ENCODE measurements at regions not wholly inside any gene's neighbourhood (a gene's known extent, or its start where the extent isn't known, plus 50 kb on each side); places are given as distances from the start of the nearest gene placed in this dataset.

DNA sequence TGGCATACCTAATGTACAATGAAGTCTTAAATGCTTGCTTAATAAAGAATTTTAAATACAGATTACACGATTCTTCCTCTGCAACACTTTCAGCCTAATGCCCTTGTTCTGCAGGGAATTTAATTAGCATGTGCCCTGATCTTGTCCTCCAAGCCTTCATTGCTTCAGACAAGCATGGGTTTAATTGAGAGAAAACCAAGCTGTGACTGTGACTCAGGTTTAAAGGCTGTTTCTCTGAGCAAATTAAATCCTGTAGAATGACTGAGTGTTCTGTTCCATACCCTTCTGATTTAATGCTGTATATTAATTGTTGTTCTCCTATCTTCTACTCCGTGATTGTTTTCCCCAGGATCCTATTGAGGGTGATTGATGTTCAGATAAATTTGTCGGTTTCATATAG, 269.0 kb upstream of the PRMT6 start:
- DNase-seq = no peak
- no peak overlapping the region for H3K4me3 ChIP-seq (ENCODE audit: insufficient read depth in 1 of 2, low read depth in 1 of 2, low read length in 2 of 2)
- no peak overlapping the region for H3K4me2 ChIP-seq (ENCODE audit: low read length, poor library complexity, severe bottlenecking)
- no peaks in the 10 kb centered on the region for H3K79me1 ChIP-seq (replicated peaks; ENCODE audit: low read length, poor library complexity, severe bottlenecking)
- H2BK12ac ChIP-seq (ENCODE audit: low read length in 2 of 2) = no peak overlapping the region
- H2BK120ac ChIP-seq (ENCODE audit: low read depth, low read length) = no peak overlapping the region
- H2BK15ac ChIP-seq (ENCODE audit: low read depth, poor library complexity, severe bottlenecking) = no peak overlapping the region
- no peak overlapping the region for H3K9ac ChIP-seq (ENCODE audit: low read length)
- no peak overlapping the region for H3K4ac ChIP-seq (ENCODE audit: low read depth in 1 of 2, low read length in 2 of 2)
- no peak overlapping the region for H3K27ac ChIP-seq (ENCODE audit: low read length, poor library complexity, severe bottlenecking)
- H3K27me3 ChIP-seq (ENCODE audit: control insufficient read depth in 1 of 2, insufficient read depth in 1 of 2, low read length in 2 of 2) = no peaks in the 10 kb centered on the region
- H3K9me3 ChIP-seq (ENCODE audit: control insufficient read depth, low read length) = no peaks in the 10 kb centered on the region
- H3K4me1 ChIP-seq (ENCODE audit: control insufficient read depth, insufficient read depth, low read depth, low read length) = no peaks in the 10 kb centered on the region
- H3K14ac ChIP-seq (ENCODE audit: low read length in 2 of 2) = no peak overlapping the region
- no peak overlapping the region for H4K8ac ChIP-seq (ENCODE audit: low read length)
- no peak overlapping the region for H3K18ac ChIP-seq (ENCODE audit: low read depth in 1 of 2, low read length in 2 of 2)
- H2BK5ac ChIP-seq (ENCODE audit: low read depth, low read length, poor library complexity, severe bottlenecking) = no peak overlapping the region
- H2AK5ac ChIP-seq (ENCODE audit: low read length, severe bottlenecking) = no peak overlapping the region
- H3K23ac ChIP-seq (ENCODE audit: low read length in 2 of 2) = no peak overlapping the region
- WGBS = 80% methylated on average over 1 of the region's 3 CpGs
- H4K91ac ChIP-seq (ENCODE audit: low read length) = no peak overlapping the region
- no peaks in the 10 kb centered on the region for H3K36me3 ChIP-seq (ENCODE audit: control insufficient read depth in 1 of 2, insufficient read depth in 2 of 2, low read depth in 1 of 2, low read length in 2 of 2)
- no peak overlapping the region for H2AFZ ChIP-seq (ENCODE audit: low read depth, low read length)

GRCh38 chr1:106789686-106790085, 266.8 kb upstream of the PRMT6 start:
- H3K79me1 ChIP-seq (replicated peaks; ENCODE audit: low read length, poor library complexity, severe bottlenecking) = no peaks in the 10 kb centered on the region
- H3K9me3 ChIP-seq (ENCODE audit: control insufficient read depth, low read length) = no peaks in the 10 kb centered on the region
- no peak overlapping the region for H3K4ac ChIP-seq (ENCODE audit: low read depth in 1 of 2, low read length in 2 of 2)
- H3K36me3 ChIP-seq (ENCODE audit: control insufficient read depth in 1 of 2, insufficient read depth in 2 of 2, low read depth in 1 of 2, low read length in 2 of 2) = no peaks in the 10 kb centered on the region
- H2BK15ac ChIP-seq (ENCODE audit: low read depth, poor library complexity, severe bottlenecking) = no peak overlapping the region
- DNase-seq = no peak
- H4K8ac ChIP-seq (ENCODE audit: low read length) = no peak overlapping the region
- no peak overlapping the region for H3K4me2 ChIP-seq (ENCODE audit: low read length, poor library complexity, severe bottlenecking)
- H2AFZ ChIP-seq (ENCODE audit: low read depth, low read length) = no peak overlapping the region
- no peak overlapping the region for H3K23ac ChIP-seq (ENCODE audit: low read length in 2 of 2)
- no peak overlapping the region for H3K4me3 ChIP-seq (ENCODE audit: insufficient read depth in 1 of 2, low read depth in 1 of 2, low read length in 2 of 2)
- H2BK5ac ChIP-seq (ENCODE audit: low read depth, low read length, poor library complexity, severe bottlenecking) = no peak overlapping the region
- H2BK12ac ChIP-seq (ENCODE audit: low read length in 2 of 2) = no peak overlapping the region
- no peak overlapping the region for H4K91ac ChIP-seq (ENCODE audit: low read length)
- H3K18ac ChIP-seq (ENCODE audit: low read depth in 1 of 2, low read length in 2 of 2) = no peak overlapping the region
- H3K9ac ChIP-seq (ENCODE audit: low read length) = no peak overlapping the region
- no peak overlapping the region for H3K27ac ChIP-seq (ENCODE audit: low read length, poor library complexity, severe bottlenecking)
- H3K27me3 ChIP-seq (ENCODE audit: control insufficient read depth in 1 of 2, insufficient read depth in 1 of 2, low read length in 2 of 2) = no peaks in the 10 kb centered on the region
- WGBS = no CpG with 5 or more reads among the region's 2 CpGs
- no peak overlapping the region for H2BK120ac ChIP-seq (ENCODE audit: low read depth, low read length)
- H3K14ac ChIP-seq (ENCODE audit: low read length in 2 of 2) = no peak overlapping the region
- H3K4me1 ChIP-seq (ENCODE audit: control insufficient read depth, insufficient read depth, low read depth, low read length) = no peaks in the 10 kb centered on the region
- H2AK5ac ChIP-seq (ENCODE audit: low read length, severe bottlenecking) = no peak overlapping the region

- 84% methylated on average over 10 of the region's 11 CpGs for WGBS
- Histone ChIP-seq H3K9me3 (ENCODE audit: control insufficient read depth, low read length) (no peaks in the 10 kb centered on the region), H2BK12ac (ENCODE audit: low read length in 2 of 2) (no peak overlapping the region), H3K4ac (ENCODE audit: low read depth in 1 of 2, low read length in 2 of 2) (no peak overlapping the region), H4K91ac (ENCODE audit: low read length) (no peak overlapping the region), H3K79me1 (replicated peaks; ENCODE audit: low read length, poor library complexity, severe bottlenecking) (no peaks in the 10 kb centered on the region), H3K4me2 (ENCODE audit: low read length, poor library complexity, severe bottlenecking) (no peak overlapping the region), H3K18ac (ENCODE audit: low read depth in 1 of 2, low read length in 2 of 2) (no peak overlapping the region), H3K4me1 (ENCODE audit: control insufficient read depth, insufficient read depth, low read depth, low read length) (no peaks in the 10 kb centered on the region), H3K14ac (ENCODE audit: low read length in 2 of 2) (no peak overlapping the region), H3K23ac (ENCODE audit: low read length in 2 of 2) (no peak overlapping the region), H2BK120ac (ENCODE audit: low read depth, low read length) (no peak overlapping the region), H2BK15ac (ENCODE audit: low read depth, poor library complexity, severe bottlenecking) (no peak overlapping the region), H3K4me3 (ENCODE audit: insufficient read depth in 1 of 2, low read depth in 1 of 2, low read length in 2 of 2) (no peak overlapping the region), H3K9ac (ENCODE audit: low read length) (no peak overlapping the region), H4K8ac (ENCODE audit: low read length) (no peak overlapping the region), H2AK5ac (ENCODE audit: low read length, severe bottlenecking) (no peak overlapping the region), H3K36me3 (ENCODE audit: control insufficient read depth in 1 of 2, insufficient read depth in 2 of 2, low read depth in 1 of 2, low read length in 2 of 2) (no peaks in the 10 kb centered on the region), H2AFZ (ENCODE audit: low read depth, low read length) (no peak overlapping the region), H3K27ac (ENCODE audit: low read length, poor library complexity, severe bottlenecking) (no peak overlapping the region), H2BK5ac (ENCODE audit: low read depth, low read length, poor library complexity, severe bottlenecking) (no peak overlapping the region), H3K27me3 (ENCODE audit: control insufficient read depth in 1 of 2, insufficient read depth in 1 of 2, low read length in 2 of 2) (no peaks in the 10 kb centered on the region)
- DNase-seq = no peak
Observed at GRCh38 chr1:106791041-106791440, 265.4 kb upstream of the PRMT6 start.

- no peak overlapping the region for H3K27ac ChIP-seq (ENCODE audit: low read length, poor library complexity, severe bottlenecking)
- no peak overlapping the region for H3K18ac ChIP-seq (ENCODE audit: low read depth in 1 of 2, low read length in 2 of 2)
- no peak overlapping the region for H2BK15ac ChIP-seq (ENCODE audit: low read depth, poor library complexity, severe bottlenecking)
- WGBS = 81% methylated on average over 1 of the region's 2 CpGs
- no peak overlapping the region for H3K23ac ChIP-seq (ENCODE audit: low read length in 2 of 2)
- H2BK120ac ChIP-seq (ENCODE audit: low read depth, low read length) = no peak overlapping the region
- H3K36me3 ChIP-seq (ENCODE audit: control insufficient read depth in 1 of 2, insufficient read depth in 2 of 2, low read depth in 1 of 2, low read length in 2 of 2) = no peaks in the 10 kb centered on the region
- H3K4me1 ChIP-seq (ENCODE audit: control insufficient read depth, insufficient read depth, low read depth, low read length) = no peaks in the 10 kb centered on the region
- no peak overlapping the region for H3K4me3 ChIP-seq (ENCODE audit: insufficient read depth in 1 of 2, low read depth in 1 of 2, low read length in 2 of 2)
- H2AK5ac ChIP-seq (ENCODE audit: low read length, severe bottlenecking) = no peak overlapping the region
- H4K8ac ChIP-seq (ENCODE audit: low read length) = no peak overlapping the region
- H4K91ac ChIP-seq (ENCODE audit: low read length) = no peak overlapping the region
- H3K9me3 ChIP-seq (ENCODE audit: control insufficient read depth, low read length) = no peaks in the 10 kb centered on the region
- H2BK12ac ChIP-seq (ENCODE audit: low read length in 2 of 2) = no peak overlapping the region
- no peak overlapping the region for H3K14ac ChIP-seq (ENCODE audit: low read length in 2 of 2)
- H2AFZ ChIP-seq (ENCODE audit: low read depth, low read length) = no peak overlapping the region
- no peak overlapping the region for H3K9ac ChIP-seq (ENCODE audit: low read length)
- no peak for DNase-seq
- H3K4ac ChIP-seq (ENCODE audit: low read depth in 1 of 2, low read length in 2 of 2) = no peak overlapping the region
- H2BK5ac ChIP-seq (ENCODE audit: low read depth, low read length, poor library complexity, severe bottlenecking) = no peak overlapping the region
- no peaks in the 10 kb centered on the region for H3K27me3 ChIP-seq (ENCODE audit: control insufficient read depth in 1 of 2, insufficient read depth in 1 of 2, low read length in 2 of 2)
- no peak overlapping the region for H3K4me2 ChIP-seq (ENCODE audit: low read length, poor library complexity, severe bottlenecking)
- no peaks in the 10 kb centered on the region for H3K79me1 ChIP-seq (replicated peaks; ENCODE audit: low read length, poor library complexity, severe bottlenecking)
Observed at GRCh38 chr1:106793651-106794050, 262.8 kb upstream of the PRMT6 start.
